HCT116 (cell line): ENCODE measurements at regions not wholly inside any gene's neighbourhood (a gene's known extent, or its start where the extent isn't known, plus 50 kb on each side); places are given as distances from the start of the nearest gene placed in this dataset.

Source experiments
- ATAC-seq: fragments of 200-7000 bp; cut with Tn5 transposase; 2 replicates; pipeline ENCODE4 v1.9.1; 2020; ENCODE audit warnings: mild to moderate bottlenecking, moderate library complexity
- BruUV-seq: library from RNA; stranded (reverse); fragments of 400-500 nt; replicated peaks from 2 replicates; lab custom pipeline; 2021; lab: Mats Ljungman, UMichigan
- CTCF ChIA-PET: fragments of 300-600 bp; sonication (Branson Sonifier 250); formaldehyde crosslinking; loops from one replicate; lab custom pipeline; 2021; ENCODE audit warnings: antibody characterized with exemption; lab: Charles Lee
- POLR2A ChIA-PET: fragments of 300-600, 350-600 bp; sonication (Branson Sonifier 250); formaldehyde crosslinking; loops from one replicate; lab custom pipeline; 2021; ENCODE audit warnings: antibody characterized with exemption; lab: Charles Lee
- RAD21 ChIA-PET, 2 experiments: fragments of 300-600 bp; sonication (Branson Sonifier 250); formaldehyde crosslinking; loops; one replicate each; lab custom pipeline; 2023; ENCODE audit warnings: low total read pairs in 2 of 2; ENCODE audit not compliant: uncharacterized antibody in 2 of 2, unreplicated experiment in 2 of 2, low non-redundant PET in 1 of 2; lab: Charles Lee
- DNase-seq: peaks from one replicate; pipeline ENCODE4 v3.0.0-alpha.2; 2010; ENCODE audit warnings: low read depth, low spot score
- H2AFZ ChIP-seq: fragments of 200-600 bp; shearing (Covaris generic), sonication (generic); 2 replicates; pipeline ENCODE4 v1.6.1; 2017; ENCODE audit warnings: low read depth, mixed run types, mixed read lengths, antibody characterized with exemption, low read length; ENCODE audit not compliant: poor library complexity, severe bottlenecking
- H3K27ac ChIP-seq: 2 replicates; pipeline ENCODE4 v1.5.1; 2012; ENCODE audit warnings: low read depth, low read length
- H3K27me3 ChIP-seq: fragments of 200-600 bp; sonication (generic); 2 replicates; pipeline ENCODE4 v1.6.1; 2016; ENCODE audit warnings: mixed run types, low read length, mixed read lengths; ENCODE audit not compliant: insufficient read depth
- H3K36me3 ChIP-seq, 2 experiments: fragments of 200-500 bp in 1 of 2; fragments of 200-600 bp in 1 of 2; sonication (Bioruptor generic) in 1 of 2; sonication (generic) in 1 of 2; 2 replicates each; pipeline versions ENCODE4 v1.5.1 to v1.6.1; 2014 to 2016; ENCODE audit warnings: low read length in 2 of 2, inconsistent platforms in 1 of 2, mixed read lengths in 1 of 2, mixed run types in 1 of 2; ENCODE audit not compliant: insufficient read depth in 2 of 2, control insufficient read depth in 1 of 2
- H3K4me1 ChIP-seq, 2 experiments: fragments of 200-600 bp in 1 of 2; sonication (generic) in 1 of 2; 2 replicates each; pipeline versions ENCODE4 v1.5.1 to v1.6.1; 2012 to 2017; ENCODE audit warnings: low read length in 2 of 2, inconsistent platforms in 1 of 2, mild to moderate bottlenecking in 1 of 2, mixed read lengths in 1 of 2, mixed run types in 1 of 2, moderate library complexity in 1 of 2; ENCODE audit not compliant: insufficient read depth in 2 of 2, control insufficient read depth in 1 of 2
- H3K4me2 ChIP-seq: fragments of 200-600 bp; sonication (generic); 2 replicates; pipeline ENCODE4 v1.6.1; 2017; ENCODE audit warnings: mixed run types, low read length, mixed read lengths
- H3K4me3 ChIP-seq, 2 experiments: fragments of 200-600 bp in 1 of 2; sonication (generic) in 1 of 2; replicated peaks in 1 of 2; 2 replicates each; pipeline ENCODE4 v1.5.1; 2011 to 2016; ENCODE audit warnings: low read length in 2 of 2, control low read depth in 1 of 2, low read depth in 1 of 2, mild to moderate bottlenecking in 1 of 2, mixed read lengths in 1 of 2, mixed run types in 1 of 2
- H3K79me2 ChIP-seq: fragments of 200-600 bp; sonication (generic); 2 replicates; pipeline ENCODE4 v1.6.1; 2017; ENCODE audit warnings: mild to moderate bottlenecking, mixed run types, low read length, moderate library complexity, mixed read lengths; ENCODE audit not compliant: insufficient read depth
- H3K9ac ChIP-seq: fragments of 200-600 bp; sonication (generic); 2 replicates; pipeline ENCODE4 v1.6.1; 2016; ENCODE audit warnings: low read length, mixed read lengths
- H3K9me2 ChIP-seq: fragments of 200-600 bp; sonication (generic), shearing (Covaris generic); 2 replicates; pipeline ENCODE4 v1.6.1; 2017; ENCODE audit warnings: mixed run types, mild to moderate bottlenecking, moderate library complexity; ENCODE audit not compliant: insufficient read depth
- H3K9me3 ChIP-seq, 2 experiments: fragments of 200-500 bp in 1 of 2; fragments of 200-600 bp in 1 of 2; sonication (Bioruptor generic) in 1 of 2; sonication (generic) in 1 of 2; 2 replicates each; pipeline ENCODE4 v1.6.1; 2014 to 2017; ENCODE audit warnings: low read length in 2 of 2, mixed read lengths in 2 of 2, inconsistent platforms in 1 of 2, low read depth in 1 of 2, mild to moderate bottlenecking in 1 of 2, mixed run types in 1 of 2, moderate library complexity in 1 of 2; ENCODE audit not compliant: control insufficient read depth in 1 of 2, insufficient read depth in 1 of 2
- H4K20me1 ChIP-seq: fragments of 200-600 bp; sonication (generic), shearing (Covaris generic); 2 replicates; pipeline ENCODE4 v1.6.1; 2017; ENCODE audit warnings: mixed run types, mild to moderate bottlenecking, moderate library complexity; ENCODE audit not compliant: insufficient read depth
- ELF1 ChIP-seq: IDR thresholded peaks from 2 replicates; pipeline ENCODE4 v1.6.1; 2012; ENCODE audit warnings: low read depth, borderline replicate concordance
- FOSL1 ChIP-seq: IDR thresholded peaks from 2 replicates; pipeline ENCODE4 v1.6.1; 2012; ENCODE audit warnings: low read depth
- JUND ChIP-seq: IDR thresholded peaks from 2 replicates; pipeline ENCODE4 v1.6.1; 2012
- POLR2A ChIP-seq: IDR thresholded peaks from 2 replicates; pipeline ENCODE4 v1.7.0; 2011; ENCODE audit warnings: borderline replicate concordance; ENCODE audit not compliant: insufficient read depth, insufficient read length; ENCODE audit errors: extremely low read depth
- SP1 ChIP-seq: IDR thresholded peaks from 2 replicates; pipeline ENCODE4 v1.6.1; 2012; ENCODE audit warnings: low read depth
- SRF ChIP-seq: IDR thresholded peaks from 2 replicates; pipeline ENCODE4 v1.6.1; 2012; ENCODE audit warnings: low read depth
- YY1 ChIP-seq: IDR thresholded peaks from 2 replicates; pipeline ENCODE4 v1.6.1; 2011; ENCODE audit warnings: low read length, low read depth, moderate library complexity, mild to moderate bottlenecking; ENCODE audit not compliant: insufficient replicate concordance; ENCODE audit errors: extremely low read depth
- ZNF274 ChIP-seq: fragments of 200-500 bp; sonication (Bioruptor generic); IDR thresholded peaks from 2 replicates; pipeline ENCODE4 v1.6.1; 2014; ENCODE audit warnings: mild to moderate bottlenecking, low read depth, low read length, inconsistent platforms
- intact Hi-C: fragments of 100-400 bp; cut with micrococcal nuclease; formaldehyde crosslinking; loops from 2 replicates; pipeline ENCODE4 v1.10.0; 2022
- TF ChIP-seq, protein P1 (sequence below): IDR thresholded peaks from 2 replicates; pipeline ENCODE4 v1.6.1; 2012; ENCODE audit warnings: low read depth
- TF ChIP-seq, protein P2 (sequence below), 3 experiments: fragments of 200-600 bp in 1 of 3; sonication (generic) in 1 of 3; IDR thresholded peaks in 2 of 3; conservative IDR thresholded peaks in 1 of 3; 2 replicates each; pipeline ENCODE4 v1.5.1; 2012 to 2017; ENCODE audit warnings: low read depth in 2 of 3, low read length in 2 of 3, antibody characterized with exemption in 1 of 3, borderline replicate concordance in 1 of 3, control low read depth in 1 of 3, mild to moderate bottlenecking in 1 of 3, mixed read lengths in 1 of 3, mixed run types in 1 of 3, moderate library complexity in 1 of 3; ENCODE audit not compliant: insufficient read depth in 1 of 3
- TF ChIP-seq, protein P3 (sequence below): IDR thresholded peaks from 2 replicates; pipeline ENCODE4 v1.6.1; 2012

DNA sequence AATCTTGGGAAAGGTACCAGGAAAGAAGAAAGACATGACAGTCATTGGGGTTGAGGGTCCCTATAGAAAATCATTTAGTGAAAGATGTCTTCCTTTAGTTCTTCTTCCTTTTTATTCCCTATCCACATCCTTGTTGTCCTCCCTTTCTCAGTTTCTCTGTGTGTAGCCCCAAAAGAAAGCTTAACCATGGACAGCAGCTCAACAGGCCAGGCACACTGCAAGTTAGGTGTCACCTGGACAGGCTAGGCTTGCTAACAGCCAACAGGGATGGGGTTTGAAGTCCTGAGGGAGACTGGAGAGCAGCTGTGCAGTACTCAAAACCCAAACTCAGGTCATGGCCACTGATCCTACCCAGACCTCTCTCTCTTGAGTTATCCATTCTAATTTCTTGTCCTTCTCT lies 543.1 kb downstream of the TUSC7 start:
- Histone ChIP-seq H3K36me3 (no peaks in the 10 kb centered on the region), H3K4me3 (no peak overlapping the region), H3K79me2 (no peaks in the 10 kb centered on the region), H3K9me3 (0 out of 4 replicates have a peak, but pooled peaks cover 0 to 3% of the 10 kb centered on the region in 2 experiments), H4K20me1 (no peaks in the 10 kb centered on the region), H3K9me2 (no peaks in the 10 kb centered on the region), H3K27ac (no peak overlapping the region), H3K27me3 (no peaks in the 10 kb centered on the region), H3K9ac (no peak overlapping the region), H2AFZ (no peak overlapping the region), H3K4me2 (no peak overlapping the region)
- ChIA-PET CTCF (no interaction called here), RAD21 (no interaction called here)
- intact Hi-C loops, result no loop called here
- no TSS peak for BruUV-seq
- no peak for DNase-seq
- ATAC-seq, result no peak
- TF ChIP-seq, protein P1, sequence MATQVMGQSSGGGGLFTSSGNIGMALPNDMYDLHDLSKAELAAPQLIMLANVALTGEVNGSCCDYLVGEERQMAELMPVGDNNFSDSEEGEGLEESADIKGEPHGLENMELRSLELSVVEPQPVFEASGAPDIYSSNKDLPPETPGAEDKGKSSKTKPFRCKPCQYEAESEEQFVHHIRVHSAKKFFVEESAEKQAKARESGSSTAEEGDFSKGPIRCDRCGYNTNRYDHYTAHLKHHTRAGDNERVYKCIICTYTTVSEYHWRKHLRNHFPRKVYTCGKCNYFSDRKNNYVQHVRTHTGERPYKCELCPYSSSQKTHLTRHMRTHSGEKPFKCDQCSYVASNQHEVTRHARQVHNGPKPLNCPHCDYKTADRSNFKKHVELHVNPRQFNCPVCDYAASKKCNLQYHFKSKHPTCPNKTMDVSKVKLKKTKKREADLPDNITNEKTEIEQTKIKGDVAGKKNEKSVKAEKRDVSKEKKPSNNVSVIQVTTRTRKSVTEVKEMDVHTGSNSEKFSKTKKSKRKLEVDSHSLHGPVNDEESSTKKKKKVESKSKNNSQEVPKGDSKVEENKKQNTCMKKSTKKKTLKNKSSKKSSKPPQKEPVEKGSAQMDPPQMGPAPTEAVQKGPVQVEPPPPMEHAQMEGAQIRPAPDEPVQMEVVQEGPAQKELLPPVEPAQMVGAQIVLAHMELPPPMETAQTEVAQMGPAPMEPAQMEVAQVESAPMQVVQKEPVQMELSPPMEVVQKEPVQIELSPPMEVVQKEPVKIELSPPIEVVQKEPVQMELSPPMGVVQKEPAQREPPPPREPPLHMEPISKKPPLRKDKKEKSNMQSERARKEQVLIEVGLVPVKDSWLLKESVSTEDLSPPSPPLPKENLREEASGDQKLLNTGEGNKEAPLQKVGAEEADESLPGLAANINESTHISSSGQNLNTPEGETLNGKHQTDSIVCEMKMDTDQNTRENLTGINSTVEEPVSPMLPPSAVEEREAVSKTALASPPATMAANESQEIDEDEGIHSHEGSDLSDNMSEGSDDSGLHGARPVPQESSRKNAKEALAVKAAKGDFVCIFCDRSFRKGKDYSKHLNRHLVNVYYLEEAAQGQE, result no peak
- TF ChIP-seq SRF, result no peak
- TF ChIP-seq YY1, result no peak
- TF ChIP-seq JUND, result no peak
- TF ChIP-seq POLR2A, result no peak
- TF ChIP-seq, protein P2, sequence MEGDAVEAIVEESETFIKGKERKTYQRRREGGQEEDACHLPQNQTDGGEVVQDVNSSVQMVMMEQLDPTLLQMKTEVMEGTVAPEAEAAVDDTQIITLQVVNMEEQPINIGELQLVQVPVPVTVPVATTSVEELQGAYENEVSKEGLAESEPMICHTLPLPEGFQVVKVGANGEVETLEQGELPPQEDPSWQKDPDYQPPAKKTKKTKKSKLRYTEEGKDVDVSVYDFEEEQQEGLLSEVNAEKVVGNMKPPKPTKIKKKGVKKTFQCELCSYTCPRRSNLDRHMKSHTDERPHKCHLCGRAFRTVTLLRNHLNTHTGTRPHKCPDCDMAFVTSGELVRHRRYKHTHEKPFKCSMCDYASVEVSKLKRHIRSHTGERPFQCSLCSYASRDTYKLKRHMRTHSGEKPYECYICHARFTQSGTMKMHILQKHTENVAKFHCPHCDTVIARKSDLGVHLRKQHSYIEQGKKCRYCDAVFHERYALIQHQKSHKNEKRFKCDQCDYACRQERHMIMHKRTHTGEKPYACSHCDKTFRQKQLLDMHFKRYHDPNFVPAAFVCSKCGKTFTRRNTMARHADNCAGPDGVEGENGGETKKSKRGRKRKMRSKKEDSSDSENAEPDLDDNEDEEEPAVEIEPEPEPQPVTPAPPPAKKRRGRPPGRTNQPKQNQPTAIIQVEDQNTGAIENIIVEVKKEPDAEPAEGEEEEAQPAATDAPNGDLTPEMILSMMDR (IDR thresholded peaks at IDR 0.05 in 2 of 3, conservative IDR thresholded peaks at IDR 0.05 in 1 of 3; ENCODE audit: borderline replicate concordance in 1 of 3, insufficient read depth in 1 of 3, low read depth in 2 of 3, low read length in 2 of 3), result no peak
- TF ChIP-seq SP1, result no peak
- TF ChIP-seq, protein P3, sequence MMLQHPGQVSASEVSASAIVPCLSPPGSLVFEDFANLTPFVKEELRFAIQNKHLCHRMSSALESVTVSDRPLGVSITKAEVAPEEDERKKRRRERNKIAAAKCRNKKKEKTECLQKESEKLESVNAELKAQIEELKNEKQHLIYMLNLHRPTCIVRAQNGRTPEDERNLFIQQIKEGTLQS, result no peak
- TF ChIP-seq ZNF274, result no peak
- no peak for TF ChIP-seq ELF1
- TF ChIP-seq FOSL1, result no peak
- TF ChIP-seq, all 23 proteins: peak for 0
- H3K4me1 ChIP-seq, result no peaks in the 10 kb centered on the region
- POLR2A ChIA-PET, result no interaction called here
